HG03025 (cell line): ENCODE measurements at regions not wholly inside any gene's neighbourhood (a gene's known extent, or its start where the extent isn't known, plus 50 kb on each side); places are given as distances from the start of the nearest gene placed in this dataset.
A peak's percentile ranks its signal among the peaks of the same experiment; 100 is the strongest.
"Not testable (repeated sequence)": the region's sequence is repeated elsewhere in the genome, so short reads cannot be mapped to it uniquely, and the experiment has no call there.

Source experiments
- ATAC-seq: cut with Tn5 transposase; IDR thresholded peaks from one replicate; pipeline ENCODE4 v1.9.1; 2021; ENCODE audit warnings: mild to moderate bottlenecking, moderate library complexity; ENCODE audit not compliant: unreplicated experiment, low FRiP score

DNA sequence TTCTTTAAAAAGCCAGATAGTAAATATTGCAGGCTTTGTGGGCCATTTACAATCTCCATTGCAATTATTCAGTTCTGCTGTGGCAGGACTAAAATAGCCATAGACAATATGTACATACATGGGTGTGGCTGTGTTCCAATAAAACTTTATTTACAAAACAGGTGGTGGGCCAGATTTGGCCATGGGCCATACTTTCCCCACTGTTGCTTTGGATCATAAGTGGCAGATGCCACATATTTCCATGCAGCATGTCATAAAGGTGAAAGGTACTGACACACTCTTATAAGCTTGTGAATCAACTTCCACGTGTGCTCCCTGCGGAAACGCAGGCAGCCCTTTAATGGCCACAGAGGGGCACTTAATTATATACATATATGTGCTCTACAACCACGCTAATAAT lies 244.4 kb upstream of the FOXN3 start:
- no peak for ATAC-seq

DNA sequence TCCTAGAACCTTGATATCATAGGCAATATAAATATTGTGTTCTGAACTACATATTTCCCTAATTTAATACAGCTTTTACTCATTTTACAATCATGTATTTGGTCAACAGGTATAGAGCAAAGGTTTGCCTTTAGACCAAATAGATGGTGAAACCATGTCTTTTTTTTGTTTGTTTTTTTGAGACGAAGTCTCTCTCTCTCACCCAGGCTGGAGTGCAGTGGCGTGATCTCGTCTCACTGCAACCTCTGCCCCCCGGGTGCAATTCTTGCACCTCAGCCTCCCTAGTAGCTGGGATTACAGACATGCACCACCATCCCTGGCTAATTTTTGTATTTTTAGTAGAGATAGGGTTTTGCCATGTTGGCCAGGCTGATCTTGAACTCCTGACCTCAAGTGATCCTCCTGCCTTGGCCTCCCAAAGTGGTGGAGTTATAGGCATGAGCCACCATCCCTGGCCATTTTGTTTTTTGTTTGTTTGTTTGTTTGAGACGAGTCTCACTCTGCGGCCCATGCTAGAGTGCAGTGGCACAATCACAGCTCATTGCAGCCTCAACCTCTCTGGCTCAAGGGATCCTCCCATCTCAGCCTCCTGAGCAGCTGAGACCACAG lies 243.7 kb upstream of the FOXN3 start:
- not testable (repeated sequence) for ATAC-seq

DNA sequence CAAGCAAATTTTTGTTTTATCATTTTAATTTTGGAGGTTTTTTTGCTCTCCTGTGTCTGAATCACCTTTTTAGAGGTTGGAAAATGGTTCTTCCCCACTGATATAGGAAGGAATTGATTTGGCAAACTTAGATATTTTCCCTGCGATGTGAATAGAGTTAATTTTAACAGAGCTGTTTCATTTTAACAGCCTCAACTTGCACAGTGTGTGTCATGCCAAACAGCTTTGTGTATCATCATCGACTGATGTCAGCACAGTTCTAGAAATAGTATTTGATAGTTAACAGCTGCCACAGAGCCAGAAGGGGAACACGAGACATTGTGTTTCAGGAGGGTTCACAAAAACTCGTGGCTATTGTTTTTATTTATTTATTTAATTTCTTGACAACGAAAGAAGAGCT lies 243.1 kb upstream of the FOXN3 start:
- ATAC-seq = no peak

DNA sequence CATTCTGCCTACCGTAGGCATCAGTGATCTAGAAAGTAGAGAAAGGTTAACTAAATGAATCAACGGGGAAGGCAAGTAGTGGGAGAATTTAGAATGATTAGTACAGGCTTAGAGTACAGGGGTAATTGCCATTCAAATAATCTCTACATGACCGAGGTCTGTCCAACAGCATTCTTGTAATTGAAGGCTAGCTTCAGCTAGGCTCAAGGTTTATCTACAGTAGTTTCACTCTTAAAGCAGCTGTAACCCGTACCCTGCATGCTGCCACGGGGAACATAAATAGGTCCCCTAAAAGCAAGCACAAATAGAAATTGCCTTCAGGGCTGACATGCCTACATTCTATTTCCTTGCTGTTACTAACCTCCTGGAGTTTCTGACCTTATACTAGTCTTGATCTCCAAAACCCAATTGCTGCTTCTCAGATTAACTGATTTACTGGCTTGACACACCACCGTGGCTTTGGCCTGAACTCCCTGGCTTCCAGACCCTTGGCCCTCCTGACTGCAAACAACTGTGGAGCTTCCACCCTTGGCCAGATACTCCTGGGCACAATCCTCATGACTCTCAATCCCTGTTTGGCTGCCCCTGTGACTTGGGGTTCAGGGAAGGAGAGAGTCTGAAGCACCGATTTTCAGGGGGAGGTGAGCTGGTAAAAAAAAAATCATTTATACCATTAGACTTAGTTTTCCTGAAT lies 242.1 kb upstream of the FOXN3 start:
- no peak for ATAC-seq

DNA sequence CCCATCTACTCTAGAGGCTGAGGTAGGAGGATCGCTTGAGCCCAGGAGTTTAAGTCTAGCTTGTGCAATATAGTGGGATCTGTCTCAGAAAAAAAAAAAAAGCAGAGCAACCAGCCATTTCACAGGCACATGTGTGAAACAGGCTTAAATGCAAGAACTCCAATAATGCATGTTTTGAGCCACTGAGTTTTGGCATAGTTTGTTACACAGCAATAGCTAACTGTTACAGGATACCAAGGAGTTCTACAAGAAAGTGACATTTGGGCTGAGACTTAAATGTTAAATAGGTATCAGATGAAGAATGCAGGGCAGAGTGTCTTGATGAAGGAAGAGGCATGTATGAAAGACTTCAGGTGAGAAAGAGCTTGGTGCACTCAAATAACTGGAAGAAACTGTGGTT lies 240.0 kb upstream of the FOXN3 start:
- no peak for ATAC-seq

DNA sequence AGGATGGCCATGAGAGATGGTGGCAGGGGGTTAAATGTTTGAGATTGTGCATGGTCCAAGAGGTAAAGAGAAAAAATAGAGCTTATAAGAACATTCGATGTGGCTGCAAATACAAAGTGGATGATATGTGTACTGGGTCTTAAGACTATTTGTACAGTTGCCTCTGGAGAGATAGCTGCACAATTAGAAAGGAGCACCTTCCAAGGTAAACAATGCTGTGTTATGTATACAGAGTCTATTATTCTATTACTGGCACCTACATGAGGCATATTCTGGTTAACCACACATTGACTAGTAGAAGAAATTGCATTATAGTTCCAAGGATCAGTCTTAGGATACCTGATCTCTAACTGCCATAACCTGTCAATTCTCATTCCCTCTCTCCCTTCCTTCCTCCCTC lies 238.0 kb upstream of the FOXN3 start:
- ATAC-seq = no peak

DNA sequence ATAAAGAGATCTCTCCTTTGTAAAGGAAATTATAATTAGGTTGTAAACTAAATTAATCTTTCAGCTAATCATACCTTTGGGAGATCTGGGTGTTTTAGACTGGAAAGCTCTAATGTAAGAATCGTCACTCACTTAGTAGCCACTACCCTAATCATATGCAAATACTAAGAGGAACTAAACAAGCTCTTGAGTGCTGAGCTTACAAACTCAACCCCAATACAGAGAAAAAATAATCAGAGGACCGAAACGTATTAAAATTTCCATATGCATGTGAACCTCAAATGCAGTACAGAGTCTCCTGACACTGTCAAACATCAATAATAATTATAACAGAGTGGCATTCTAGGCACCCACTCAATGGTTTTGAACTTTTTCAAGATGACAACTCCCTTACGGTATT lies 235.3 kb upstream of the FOXN3 start:
- ATAC-seq = no peak

DNA sequence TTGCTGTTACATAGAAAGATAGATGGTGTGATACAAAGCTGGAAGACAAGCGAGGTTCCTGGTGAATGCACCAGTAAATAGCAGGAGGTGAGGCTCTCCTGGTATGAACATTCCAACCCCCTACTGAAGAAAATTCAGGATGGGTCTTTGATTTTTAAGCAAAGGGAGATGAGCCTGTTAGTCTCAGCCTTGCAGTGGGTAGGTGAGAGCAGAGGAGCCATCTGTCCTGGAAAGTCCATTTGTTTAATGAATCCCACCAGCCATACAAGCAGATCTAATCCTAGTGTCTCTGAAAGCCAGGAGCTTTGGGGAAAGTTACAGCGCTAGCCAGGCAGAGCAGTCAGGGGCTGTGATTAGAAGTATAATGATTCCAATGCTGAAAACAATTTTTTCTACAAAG lies 234.8 kb upstream of the FOXN3 start:
- no peak for ATAC-seq

DNA sequence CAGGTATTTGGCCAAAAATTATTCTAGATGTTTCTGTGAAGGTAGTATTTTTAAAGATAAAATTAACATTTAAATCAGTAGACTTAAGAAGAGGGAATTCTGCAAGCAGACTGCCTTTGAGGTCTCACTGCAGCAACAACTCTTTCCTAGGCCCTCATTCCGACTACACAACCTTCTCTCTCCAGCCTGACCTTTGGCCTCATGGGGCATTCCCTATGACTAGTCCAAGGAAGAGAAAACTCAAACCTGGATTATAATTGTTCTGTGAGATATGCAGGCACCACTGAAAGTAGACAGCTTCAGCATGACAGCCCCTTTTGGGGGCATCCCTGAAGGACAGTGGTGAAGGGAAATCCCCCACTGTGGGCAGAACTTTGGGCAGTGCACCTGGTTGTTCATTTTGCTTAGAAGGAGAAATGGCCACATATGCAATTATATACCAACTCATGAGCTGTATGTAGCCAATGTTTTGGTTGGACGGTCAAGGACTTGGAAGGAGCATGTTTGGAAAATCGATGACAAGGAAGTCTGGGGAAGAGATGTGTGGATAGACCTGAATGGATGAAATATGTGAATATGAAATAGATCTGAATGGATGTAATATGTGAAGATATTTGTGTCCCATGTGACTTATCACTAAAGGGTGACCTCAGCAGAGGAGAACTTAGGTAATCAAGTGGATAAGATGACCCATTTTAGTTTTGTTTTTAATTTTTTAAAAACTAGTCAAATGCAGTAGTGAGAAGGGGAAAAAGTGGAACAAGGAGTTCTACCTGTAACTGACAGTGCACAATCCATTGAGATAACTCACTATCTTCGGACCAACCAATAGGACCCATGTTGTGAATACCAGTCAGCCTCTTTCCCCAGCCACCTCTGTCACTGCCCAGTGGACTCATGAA lies 233.3 kb upstream of the FOXN3 start:
- ATAC-seq = no peak

DNA sequence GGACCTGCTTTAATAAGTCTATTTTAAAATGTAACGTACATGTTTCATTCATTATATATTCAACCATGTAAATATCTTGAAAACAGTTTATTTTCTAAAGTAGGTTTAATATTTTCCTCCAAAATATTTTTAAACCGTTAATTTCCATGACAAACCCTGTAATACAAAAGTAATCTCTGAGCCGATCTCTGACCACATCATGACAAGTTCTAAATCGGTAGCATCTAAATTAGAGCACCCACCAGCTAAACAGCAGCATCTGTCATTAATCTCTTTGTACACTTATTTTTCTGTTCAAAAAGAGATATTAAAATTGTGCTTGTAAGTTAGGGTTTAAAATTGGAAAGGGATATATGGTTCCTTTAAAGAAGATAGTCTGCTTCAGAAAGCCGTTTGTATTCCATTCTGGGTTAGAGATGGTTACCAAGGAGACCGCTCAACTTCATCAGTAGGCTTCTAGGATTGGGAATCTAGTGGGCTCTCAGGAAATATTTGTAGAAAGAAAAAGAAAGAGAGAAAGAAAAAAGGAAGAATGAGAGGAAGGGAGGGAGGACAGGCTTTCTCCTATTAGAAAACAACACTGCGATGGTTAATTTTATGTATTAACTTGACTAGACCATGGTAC lies 232.5 kb upstream of the FOXN3 start:
- ATAC-seq = no peak

DNA sequence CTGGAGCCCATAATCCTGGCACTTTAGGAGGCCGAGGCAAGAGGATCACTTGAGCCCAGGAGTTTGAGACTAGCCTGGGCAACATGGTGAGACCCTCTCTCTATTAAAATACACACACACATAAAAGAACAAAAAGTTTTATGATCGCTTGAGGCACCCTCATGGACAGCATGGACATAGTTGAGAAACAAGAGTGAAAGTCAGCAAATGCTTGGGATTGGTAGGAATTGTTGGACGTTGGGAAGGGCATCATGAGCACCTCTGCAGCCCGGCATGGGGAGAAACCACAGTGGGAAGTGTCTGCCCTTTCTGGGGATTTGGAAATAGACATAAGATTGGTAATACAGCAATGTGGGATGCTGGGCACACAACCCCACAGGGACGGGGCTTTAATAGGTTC lies 231.9 kb upstream of the FOXN3 start:
- no peak for ATAC-seq

DNA sequence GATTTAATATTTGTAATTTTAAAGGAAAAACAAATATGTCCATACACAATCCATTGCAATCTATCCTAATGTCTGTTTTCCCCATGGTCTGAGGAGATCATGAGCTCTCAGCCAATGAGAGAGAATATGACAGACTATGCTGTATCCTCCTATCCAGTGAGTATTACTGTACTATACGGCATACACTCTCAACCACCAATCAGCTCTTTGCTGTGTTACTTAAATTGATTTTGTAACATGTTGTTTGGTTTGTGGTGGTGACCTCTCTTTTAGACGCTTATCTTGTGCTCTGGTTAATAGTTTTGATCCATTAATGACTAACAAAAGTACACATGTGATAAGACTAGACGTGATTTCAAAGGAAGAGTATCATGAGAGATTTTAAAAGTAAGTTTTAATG lies 231.5 kb upstream of the FOXN3 start:
- ATAC-seq = no peak

DNA sequence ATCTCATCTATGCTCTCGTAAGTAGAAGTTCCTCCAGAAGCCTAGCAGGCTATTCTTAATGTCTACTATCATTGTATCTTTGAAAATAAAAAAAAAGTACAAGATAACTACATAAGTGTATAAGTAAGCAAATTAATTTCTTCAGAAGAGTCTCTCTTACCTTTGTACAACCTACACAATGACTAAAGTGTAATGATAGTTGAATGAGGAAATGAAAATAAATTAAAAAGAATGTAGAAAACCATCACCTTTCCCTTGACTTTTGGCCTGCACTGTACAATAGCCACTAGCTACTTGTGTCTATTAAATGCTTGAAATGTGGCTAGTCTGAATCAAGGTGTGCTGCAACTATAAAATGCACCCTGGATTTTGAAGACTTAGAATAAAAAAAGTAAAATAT lies 229.9 kb upstream of the FOXN3 start:
- ATAC-seq = no peak

DNA sequence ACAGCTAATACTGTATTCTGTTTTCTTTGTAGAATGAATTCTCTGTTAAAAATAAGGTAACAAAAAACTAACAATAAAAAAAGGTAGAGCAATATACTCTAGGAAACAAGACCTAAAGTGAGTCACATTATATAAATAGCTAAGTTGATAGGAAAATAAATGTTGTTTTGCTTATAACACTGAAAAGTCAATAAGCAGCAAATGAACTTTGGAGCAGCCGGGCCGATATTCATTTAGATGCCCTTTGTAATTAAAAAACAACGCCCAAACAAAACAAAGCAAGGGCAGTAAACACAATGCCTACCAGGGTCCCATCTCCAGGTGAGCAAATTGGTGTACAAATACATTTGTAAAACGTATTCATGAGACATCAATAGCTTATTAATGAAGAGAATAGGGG lies 227.6 kb upstream of the FOXN3 start:
- no peak for ATAC-seq

DNA sequence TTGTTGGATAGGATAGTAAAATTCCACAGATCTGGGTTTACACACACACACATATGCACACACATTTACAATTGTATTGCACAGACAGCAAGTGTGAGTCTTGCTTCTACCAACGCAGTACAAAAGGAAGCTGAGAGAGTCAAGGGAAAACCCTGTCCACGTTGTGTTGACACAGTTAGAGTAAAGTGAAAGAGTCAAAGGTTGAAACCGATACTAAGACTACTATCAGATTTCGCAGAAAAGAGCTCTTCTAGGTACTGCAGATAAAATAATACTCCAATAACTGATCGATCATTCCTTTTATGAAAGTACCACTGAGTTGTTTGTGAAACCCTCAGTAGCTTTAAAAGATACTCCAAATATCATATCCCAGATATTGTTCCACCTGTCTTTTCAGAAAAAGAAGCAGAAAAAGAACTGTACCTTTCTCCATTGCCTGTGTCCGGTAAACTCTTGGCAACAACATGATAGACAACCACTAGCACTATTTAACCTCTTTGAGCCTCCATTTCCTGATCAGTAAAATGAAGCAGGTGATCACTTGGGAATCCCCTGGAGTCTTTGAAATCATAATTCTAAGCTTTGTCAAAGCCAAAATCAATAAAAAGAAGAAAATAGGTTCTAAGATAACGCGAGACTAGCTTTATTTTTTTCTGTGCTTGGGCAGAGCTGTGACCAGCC lies 224.6 kb upstream of the FOXN3 start:
- peak; percentile 97 for ATAC-seq

DNA sequence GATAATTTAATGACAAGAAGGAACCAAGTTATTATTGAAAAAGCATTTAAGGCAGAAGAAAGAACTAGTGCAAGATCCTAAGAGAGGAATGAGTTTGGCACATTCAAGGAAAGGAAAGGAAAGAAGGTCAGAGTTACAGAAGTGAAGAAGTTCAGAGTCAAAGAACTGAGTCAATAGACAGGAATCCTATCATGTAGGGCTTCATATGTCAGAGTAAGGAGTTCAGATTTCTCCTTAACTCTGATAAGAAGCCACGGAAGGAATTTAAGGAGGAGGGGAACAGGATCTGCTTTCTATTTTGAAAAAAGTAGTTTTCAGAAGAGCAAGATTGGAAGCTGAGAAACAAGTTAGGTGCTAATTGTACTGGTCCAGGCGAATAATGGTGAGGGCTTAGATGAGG lies 223.1 kb upstream of the FOXN3 start:
- ATAC-seq = no peak

DNA sequence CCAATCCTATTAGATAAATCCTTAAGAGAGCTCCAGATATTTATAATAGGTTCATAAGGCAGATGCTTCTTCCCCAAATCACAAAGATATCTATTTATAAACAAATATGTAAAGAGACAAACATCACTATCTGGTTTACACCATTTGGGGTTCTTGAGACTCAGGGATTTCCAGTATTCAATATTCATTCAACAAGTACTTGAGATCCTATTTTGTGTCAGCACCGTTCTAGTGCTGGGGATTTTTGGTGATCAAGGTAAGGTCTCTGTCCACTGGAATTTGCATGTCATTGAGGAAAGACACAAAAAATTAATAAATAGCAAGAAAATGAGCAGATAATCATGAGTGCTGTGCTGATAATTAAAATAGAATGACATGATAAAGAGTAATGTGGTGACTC lies 222.7 kb upstream of the FOXN3 start:
- ATAC-seq = no peak

DNA sequence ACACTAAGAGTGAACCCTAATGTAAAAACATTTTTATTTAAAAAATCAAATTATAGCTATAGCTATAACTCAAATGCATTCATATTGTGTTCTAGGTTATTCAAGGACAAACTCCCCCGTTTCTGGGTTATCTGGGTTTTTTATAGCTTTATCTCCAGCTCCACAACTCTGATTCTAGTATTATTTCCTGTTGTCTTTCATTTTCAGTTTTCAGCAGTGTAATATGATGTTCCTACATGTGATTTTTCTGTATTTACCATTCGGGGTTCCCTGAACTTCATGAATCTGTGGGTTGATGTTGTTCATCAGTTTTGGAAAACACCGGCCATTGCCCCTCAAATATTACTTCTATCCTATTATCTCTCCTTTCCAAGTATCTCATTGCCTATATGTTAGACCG lies 221.9 kb upstream of the FOXN3 start:
- no peak for ATAC-seq

DNA sequence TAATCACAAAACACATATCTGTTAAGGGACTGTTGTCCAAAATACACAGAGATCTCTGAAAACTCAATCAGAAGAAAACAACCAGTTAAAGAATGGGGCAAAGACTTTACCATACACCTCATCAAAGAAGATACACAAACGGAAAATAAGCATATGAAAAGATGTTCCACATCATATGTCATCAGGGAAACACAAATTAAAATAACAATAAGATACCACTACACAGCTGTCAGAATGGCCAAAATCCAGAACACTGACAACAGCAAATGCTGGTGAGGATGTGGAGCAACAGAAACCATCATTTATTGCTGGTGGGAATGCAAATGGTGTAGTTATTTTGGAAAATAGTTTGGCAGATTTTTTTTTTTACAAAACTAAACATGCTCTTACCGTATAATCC lies 220.5 kb upstream of the FOXN3 start:
- no peak for ATAC-seq

DNA sequence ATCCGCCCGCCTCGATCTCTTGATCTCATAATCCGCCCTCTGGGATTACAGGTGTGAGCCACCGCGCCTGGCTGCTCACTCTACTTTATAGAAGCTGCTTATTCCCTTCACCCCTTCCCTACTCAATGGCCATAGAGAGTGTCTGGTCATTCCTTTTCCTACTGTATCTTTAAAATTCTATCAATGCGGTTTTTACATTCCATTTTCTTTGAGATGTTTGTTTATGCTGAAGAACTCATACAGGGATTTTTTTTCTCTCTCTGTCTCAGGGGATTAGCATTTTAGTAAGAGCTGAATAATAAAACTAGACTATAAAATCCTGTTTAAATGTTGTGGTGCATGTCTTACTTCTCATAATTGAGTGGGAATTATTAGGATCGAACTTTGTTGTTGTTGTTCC lies 218.6 kb upstream of the FOXN3 start:
- ATAC-seq = no peak

DNA sequence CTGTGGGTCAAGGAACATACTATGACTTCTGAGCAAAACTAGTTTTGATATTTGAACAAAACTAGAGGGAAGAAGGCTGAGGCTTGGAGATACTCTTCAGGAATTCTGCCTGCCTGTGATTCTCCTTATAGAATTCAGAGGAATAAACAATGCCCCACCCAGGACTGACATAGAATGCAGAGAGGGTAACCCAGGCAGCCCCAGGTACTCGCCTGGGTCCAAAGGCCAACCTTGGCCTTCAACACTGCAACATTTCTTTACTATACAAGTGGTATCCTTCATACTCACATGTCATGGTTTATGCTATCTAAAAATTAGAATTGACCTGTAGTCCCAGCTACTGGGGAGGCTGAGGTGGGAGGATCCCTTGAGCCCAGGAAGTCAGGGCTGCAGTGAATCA lies 217.0 kb upstream of the FOXN3 start:
- ATAC-seq = no peak
